Suppressor macrophage treated with lipopolysaccharide for 1 hour (primary cell): ENCODE measurements at regions not wholly inside any gene's neighbourhood (a gene's known extent, or its start where the extent isn't known, plus 50 kb on each side); places are given as distances from the start of the nearest gene placed in this dataset.
A peak's percentile ranks its signal among the peaks of the same experiment; 100 is the strongest.
"Not testable (repeated sequence)": the region's sequence is repeated elsewhere in the genome, so short reads cannot be mapped to it uniquely, and the experiment has no call there.

Experiments
- DNase-seq, 3 donors: peaks; one replicate each; pipeline ENCODE4 v3.0.0-alpha.2; 2020 to 2022

- peak in 1 of 3 donors; percentile 25 for DNase-seq
Observed at GRCh38 chr7:80082213-80082612, 52.4 kb upstream of the GNAI1 start.

- no peak for DNase-seq
Observed at GRCh38 chr7:80078886-80079285, 55.7 kb upstream of the GNAI1 start.

GRCh38 chr7:80078159-80078731 lies 56.4 kb upstream of the GNAI1 start:
- DNase-seq = peak; percentile 10 to 35 (median 22)

GRCh38 chr7:80070391-80070790 lies 64.2 kb upstream of the GNAI1 start:
- no peak for DNase-seq

GRCh38 chr7:80066639-80067038 lies 68.0 kb upstream of the GNAI1 start:
- no peak for DNase-seq

- no peak for DNase-seq
Observed at GRCh38 chr7:80063834-80064233, 70.8 kb upstream of the GNAI1 start.

GRCh38 chr7:80060218-80060806 lies 74.3 kb upstream of the GNAI1 start:
- DNase-seq = peak; percentile 52 to 71 (median 62)

- DNase-seq = no peak
Observed at GRCh38 chr7:80057488-80057887, 77.1 kb upstream of the GNAI1 start.

GRCh38 chr7:80054356-80054755 lies 80.3 kb upstream of the GNAI1 start:
- no peak for DNase-seq

GRCh38 chr7:80053124-80053523 lies 81.5 kb upstream of the GNAI1 start:
- no peak for DNase-seq

GRCh38 chr7:80047856-80048459 lies 86.7 kb upstream of the GNAI1 start:
- peak in 1 of 3 donors; percentile 10 for DNase-seq

GRCh38 chr7:80047032-80047431 lies 87.6 kb upstream of the GNAI1 start:
- DNase-seq = no peak

GRCh38 chr7:80044796-80045195 lies 89.8 kb upstream of the GNAI1 start:
- no peak for DNase-seq

- no peak for DNase-seq
Observed at GRCh38 chr7:80040752-80041151, 93.9 kb upstream of the GNAI1 start.

- DNase-seq = no peak
Observed at GRCh38 chr7:80040335-80040734, 94.3 kb upstream of the GNAI1 start.

- no peak for DNase-seq
Observed at GRCh38 chr7:80039251-80039884, 95.3 kb upstream of the GNAI1 start.

GRCh38 chr7:80037689-80038088 lies 96.9 kb upstream of the GNAI1 start:
- DNase-seq = no peak

- no peak for DNase-seq
Observed at GRCh38 chr7:80036107-80036506, 98.5 kb upstream of the GNAI1 start.

- DNase-seq = no peak
Observed at GRCh38 chr7:80028717-80029116, 105.9 kb upstream of the GNAI1 start.

GRCh38 chr7:80027611-80028173 lies 106.9 kb upstream of the GNAI1 start:
- DNase-seq = no peak

GRCh38 chr7:80026766-80027165 lies 107.9 kb upstream of the GNAI1 start:
- no peak for DNase-seq

GRCh38 chr7:80020277-80020676 lies 114.4 kb upstream of the GNAI1 start:
- DNase-seq = not testable (repeated sequence)

- DNase-seq = not testable (repeated sequence)
Observed at GRCh38 chr7:80019809-80020207, 114.8 kb upstream of the GNAI1 start.
